ENCODE measurements at regions not wholly inside any gene's neighbourhood (a gene's known extent, or its start where the extent isn't known, plus 50 kb on each side); places are given as distances from the start of the nearest gene placed in this dataset.

DNA sequence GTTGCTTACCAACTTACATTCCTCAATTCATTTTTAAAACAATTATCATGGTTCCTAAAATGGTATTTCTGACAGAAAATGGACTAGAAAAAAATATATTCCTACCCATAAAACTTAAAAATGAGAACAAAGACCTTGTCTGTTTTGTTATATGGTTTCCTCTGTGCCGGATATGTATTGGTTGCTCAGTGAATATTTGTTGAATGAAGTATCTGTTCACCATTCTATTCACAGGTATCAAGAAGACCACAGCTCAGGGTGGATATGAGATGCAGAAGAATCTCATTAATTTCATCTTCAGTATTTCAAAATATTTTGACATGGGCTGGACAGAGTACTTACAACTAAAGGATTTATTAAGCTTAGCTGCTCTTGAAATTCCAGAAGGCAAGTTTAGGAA lies 58.1 kb downstream of the TUSC7 start:
- DNase-seq = no peak

DNA sequence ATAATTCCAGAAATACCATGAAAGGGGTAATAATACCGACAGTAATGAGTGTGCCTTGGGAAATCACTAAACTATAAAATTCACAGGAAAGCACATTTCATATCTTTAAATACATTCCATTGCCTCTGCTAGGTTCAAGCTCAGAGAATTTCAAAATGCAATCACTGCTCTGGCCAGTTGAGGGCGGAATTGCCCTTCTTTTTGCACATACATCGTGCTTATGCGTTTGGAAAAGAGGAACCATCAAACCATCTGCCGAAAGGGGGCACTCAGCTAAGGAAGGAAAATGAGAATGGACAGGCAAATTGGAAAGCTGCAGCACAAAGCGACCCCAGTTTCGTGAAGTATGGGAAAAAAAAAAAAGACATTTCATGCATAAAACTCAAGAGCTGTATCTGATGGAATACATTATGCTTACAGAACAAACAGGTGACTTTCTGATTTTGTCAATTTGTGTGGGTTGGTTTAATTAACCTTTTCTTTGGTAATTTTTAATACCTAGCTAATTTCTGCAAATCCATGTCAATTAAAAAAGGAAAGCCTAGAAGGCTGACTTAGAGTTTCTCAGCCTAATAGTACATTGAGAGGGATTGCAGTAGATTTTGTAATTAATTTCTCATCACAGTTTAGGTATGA lies 61.4 kb downstream of the TUSC7 start:
- peak; percentile 56 to 61 for DNase-seq

GRCh38 chr3:116776880-116777785 lies 67.6 kb downstream of the TUSC7 start:
- no peak for DNase-seq

DNA sequence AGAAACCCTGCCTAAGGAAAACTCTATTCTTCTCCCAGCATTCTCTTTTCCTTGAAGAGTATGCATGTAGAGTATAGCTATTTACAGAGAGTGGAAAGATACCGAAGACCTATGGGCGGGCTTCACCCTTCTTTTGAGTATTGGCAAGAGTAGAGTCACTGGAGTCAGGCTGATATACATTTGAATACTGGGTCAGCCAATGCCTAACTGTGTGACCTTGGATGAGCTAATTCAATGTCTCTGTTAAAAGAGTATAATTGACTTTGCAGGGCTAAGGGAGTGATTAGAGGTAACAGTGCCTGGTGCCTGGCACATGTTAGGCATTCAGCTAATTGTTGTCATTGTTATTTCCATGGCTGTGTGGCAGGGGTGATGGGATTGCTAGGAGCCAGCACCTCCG lies 75.6 kb downstream of the TUSC7 start:
- no peak for DNase-seq

DNA sequence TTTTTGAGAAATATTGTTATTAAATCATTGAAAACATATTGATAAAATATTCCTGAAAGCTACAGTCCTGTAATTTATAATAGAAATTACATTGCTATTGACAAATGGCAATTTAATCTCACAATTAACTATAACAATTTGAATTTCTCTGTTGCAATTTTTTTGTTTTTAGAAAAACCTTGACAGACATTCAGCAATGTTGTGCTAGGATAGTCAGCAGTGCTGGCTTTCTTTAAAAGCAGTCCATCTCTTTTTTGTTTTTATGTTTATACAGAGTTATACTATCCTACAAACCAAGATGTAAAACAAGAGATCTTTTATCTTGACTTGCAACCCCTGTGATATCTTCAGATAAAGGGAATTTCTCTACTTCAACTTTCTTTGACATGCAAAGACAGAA lies 93.1 kb downstream of the TUSC7 start:
- no peak for DNase-seq

DNA sequence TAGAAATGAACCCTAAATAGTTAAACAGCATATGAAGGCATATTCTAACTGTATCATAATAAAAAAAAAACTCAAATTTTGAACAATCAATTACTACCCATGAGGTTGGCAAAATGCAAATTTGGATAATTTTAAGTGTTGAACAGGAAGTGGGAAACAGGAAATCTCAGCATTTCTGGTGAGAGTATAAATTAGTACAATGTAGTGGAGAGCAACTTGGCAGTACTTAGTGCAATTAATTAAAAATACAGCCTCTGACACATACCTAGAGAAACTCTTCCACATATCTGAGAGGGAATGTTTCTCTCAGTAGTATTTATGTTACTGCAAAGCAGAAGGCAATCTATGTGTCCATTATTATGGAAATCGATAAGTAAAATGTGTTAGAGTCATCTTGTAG lies 96.8 kb downstream of the TUSC7 start:
- no peak for DNase-seq

- no peak for DNase-seq
These were observed 99.1 kb downstream of the TUSC7 start for GRCh38 chr3:116808725-116809124.

DNA sequence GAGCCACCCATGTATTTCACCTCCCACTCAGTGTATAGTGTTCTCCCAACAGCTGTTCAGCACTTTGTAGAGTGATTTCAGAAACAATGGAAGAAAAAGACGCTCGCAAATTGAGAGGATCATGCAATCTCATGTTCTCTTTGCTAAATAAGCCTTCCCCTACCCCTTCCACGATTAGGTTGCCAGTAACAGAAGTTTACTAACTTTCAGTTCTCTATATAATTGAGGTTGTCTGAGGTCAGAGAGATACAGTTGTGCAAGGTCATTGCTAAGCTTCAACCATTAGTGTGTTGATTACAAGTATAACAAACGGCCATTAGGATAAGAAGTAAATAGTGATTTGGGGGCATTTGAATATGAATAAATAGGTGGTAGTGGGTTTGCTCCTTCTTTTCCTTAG lies 99.6 kb downstream of the TUSC7 start:
- DNase-seq = no peak

- DNase-seq = no peak
These were observed 102.2 kb downstream of the TUSC7 start for GRCh38 chr3:116811754-116812153.

- no peak for DNase-seq
These were observed 103.4 kb downstream of the TUSC7 start for GRCh38 chr3:116812949-116813348.

DNA sequence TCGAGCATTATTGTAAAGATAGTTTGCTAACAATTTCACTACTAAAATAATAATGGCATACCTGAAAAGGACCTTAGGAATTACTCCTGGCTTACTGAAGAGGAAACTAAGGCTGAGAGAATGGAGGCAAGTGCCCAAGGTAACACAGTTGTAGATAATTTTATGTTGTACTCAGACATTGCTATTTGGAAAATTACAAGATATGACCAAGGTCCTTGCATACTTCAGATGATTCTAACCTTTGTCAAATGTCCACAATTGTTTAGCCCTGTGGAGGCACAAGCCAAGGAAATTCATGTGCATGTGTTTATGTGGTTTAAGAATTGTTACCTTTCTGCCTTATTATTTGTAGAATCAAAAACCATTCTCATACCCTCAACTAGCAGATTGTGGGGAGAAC lies 105.7 kb downstream of the TUSC7 start:
- DNase-seq = no peak

DNA sequence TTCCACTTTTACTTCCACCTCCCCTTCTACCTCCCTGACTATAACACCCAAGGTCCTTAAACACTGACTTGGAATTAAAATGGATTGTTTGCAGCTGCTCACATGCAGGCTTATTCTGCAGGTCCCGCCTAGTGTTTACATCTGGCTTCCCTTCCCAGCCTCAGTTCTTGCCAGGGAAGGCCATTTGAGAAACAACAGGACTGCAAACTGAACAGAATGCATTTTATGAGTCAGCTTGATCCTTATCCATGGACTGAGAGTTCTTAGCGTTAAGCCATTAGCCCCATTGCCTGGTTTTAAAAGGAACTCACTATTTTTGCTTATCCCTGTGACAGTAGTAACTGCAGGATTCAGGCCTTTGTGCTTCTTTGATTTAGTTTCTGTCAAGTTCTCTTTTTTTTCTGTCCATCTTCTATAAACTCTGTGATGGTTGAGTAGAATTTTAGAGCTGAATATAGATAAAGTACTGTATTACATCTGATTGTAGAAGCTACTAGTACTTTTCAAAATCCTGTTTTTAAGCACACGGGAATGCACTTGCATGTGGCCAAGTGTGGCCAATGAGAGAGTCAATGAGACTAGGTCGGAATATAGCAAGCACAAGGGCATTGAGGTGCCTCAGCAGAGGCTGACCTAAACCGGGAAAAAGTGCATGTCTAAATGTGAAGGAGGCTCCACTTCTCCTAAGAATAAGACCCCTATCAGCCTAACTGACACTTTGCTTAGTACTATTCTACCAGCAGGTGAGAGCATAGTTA lies 106.4 kb downstream of the TUSC7 start:
- DNase-seq = no peak

- no peak for DNase-seq
These were observed 111.8 kb downstream of the TUSC7 start for GRCh38 chr3:116821371-116821770.

- no peak for DNase-seq
These were observed 114.6 kb downstream of the TUSC7 start for GRCh38 chr3:116824208-116824607.

GRCh38 chr3:116833202-116833601 lies 123.6 kb downstream of the TUSC7 start:
- DNase-seq = no peak

GRCh38 chr3:116834816-116835215 lies 125.2 kb downstream of the TUSC7 start:
- DNase-seq = no peak

GRCh38 chr3:116835658-116836057 lies 126.1 kb downstream of the TUSC7 start:
- no peak for DNase-seq

GRCh38 chr3:116836286-116836685 lies 126.7 kb downstream of the TUSC7 start:
- no peak for DNase-seq

DNA sequence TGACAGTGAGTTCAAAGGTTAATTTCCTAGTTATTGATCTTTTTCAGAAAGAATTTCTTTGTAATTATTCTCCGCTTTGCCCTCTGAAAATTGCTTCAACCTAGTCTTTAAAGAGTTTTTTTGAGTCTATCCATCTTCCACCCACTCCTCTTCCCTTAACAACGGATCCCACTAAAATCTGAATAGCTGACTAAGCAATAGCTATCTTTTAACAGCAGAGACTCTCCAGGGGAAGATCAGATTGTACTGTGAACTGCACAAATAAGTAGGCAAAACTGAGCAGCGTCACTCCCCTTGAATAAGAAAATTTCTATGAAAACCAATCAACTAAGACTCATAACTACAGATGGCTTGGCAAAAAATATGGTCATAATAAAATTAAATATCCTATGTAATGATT lies 127.9 kb downstream of the TUSC7 start:
- no peak for DNase-seq

DNA sequence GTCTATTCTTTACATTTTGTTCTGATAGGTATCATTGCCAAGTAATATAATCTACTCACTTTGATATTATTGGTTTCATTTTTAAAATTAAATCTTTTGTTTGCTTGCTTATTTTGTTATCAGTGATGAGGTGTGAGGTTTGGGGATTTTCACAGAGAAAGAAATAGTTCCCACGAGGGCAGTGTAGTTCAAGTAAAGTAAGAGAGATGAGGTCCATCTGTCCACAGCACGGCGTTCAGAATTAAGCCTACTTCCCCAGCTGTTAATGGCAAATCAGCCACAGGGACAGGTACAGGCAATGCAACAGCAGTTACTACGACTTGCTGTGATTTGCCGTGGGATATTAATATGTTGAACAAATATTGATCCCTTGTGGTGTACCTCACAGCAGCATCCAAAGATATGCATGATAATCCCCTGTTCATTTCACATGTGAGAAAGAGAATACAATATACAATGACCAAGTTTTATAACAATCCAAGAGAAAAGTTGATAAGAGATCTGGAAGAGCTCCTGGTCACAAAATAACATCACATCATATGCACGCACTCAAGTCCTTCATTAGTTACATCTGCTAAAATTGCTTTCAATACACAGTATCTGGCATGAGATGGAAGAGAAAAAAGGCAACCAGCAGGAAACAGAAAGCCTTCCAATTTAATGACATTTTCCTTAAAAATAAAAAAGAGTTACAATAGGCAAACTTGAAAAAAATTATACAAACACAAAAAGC lies 131.6 kb downstream of the TUSC7 start:
- DNase-seq = no peak

GRCh38 chr3:116842254-116842957 lies 132.8 kb downstream of the TUSC7 start:
- no peak for DNase-seq

DNA sequence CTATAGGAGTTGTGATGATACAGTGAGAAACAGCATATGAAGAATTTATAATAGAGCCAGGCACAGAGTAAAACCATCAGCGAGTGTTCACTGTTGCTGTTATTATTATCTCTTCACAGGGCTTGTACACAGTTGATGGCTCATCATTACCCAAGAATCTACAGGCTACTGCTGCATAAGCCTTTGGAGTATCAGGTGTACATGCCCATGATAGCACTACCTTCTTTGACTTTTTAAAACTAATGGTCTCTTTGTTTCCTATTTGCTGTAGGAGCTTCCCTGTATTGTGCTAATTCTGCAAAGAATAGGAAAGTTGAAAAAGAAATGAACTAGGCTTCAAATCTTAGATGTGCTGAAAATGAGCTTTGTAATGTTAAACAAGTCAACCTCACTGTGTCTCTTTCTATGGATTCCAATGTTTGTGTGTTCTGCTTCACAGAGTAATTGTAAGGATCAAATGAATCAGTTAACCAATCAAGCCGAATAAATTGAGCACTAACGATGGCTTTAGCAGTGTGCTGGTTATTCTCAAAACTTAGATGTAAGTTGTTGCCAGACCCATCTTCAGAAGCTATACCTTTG lies 138.8 kb downstream of the TUSC7 start:
- no peak for DNase-seq

Measured in activated T-cell treated with anti-CD3 and anti-CD28 coated beads, Interleukin-2, amount 50 U/mL, for 48 hours (primary cell).